Hematopoietic multipotent progenitor cell treated with erythropoietin and hydrocortisone succinate and interleukin-3 and kit ligand, for 15 days (in vitro differentiated cells): ENCODE measurements at regions not wholly inside any gene's neighbourhood (a gene's known extent, or its start where the extent isn't known, plus 50 kb on each side); places are given as distances from the start of the nearest gene placed in this dataset.
"Not testable (repeated sequence)": the region's sequence is repeated elsewhere in the genome, so short reads cannot be mapped to it uniquely, and the experiment has no call there.

ENCODE experiments used
- DNase-seq: peaks from one replicate; pipeline ENCODE4 v3.0.0-alpha.2; 2015; ENCODE audit warnings: low spot score

DNA sequence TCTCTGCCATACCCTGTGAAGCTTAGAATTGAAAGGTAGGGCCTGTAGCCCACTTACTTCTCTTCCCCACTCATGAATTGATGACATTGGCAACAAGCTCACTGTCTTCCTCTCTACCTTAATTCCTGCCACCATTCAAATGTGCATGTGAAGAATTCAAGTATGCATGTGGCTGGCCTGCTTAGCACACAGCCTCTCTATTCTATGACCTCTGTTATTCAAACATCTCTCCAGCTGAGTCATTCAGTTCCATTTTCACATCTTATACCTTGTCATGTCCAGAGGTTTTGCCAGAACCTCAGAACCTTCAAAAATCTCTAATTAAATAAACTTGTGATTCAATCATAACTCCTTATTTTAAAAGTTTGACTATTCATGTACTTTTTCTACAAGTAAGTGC, 114.7 kb upstream of the MAN2A1 start:
- no peak for DNase-seq

DNA sequence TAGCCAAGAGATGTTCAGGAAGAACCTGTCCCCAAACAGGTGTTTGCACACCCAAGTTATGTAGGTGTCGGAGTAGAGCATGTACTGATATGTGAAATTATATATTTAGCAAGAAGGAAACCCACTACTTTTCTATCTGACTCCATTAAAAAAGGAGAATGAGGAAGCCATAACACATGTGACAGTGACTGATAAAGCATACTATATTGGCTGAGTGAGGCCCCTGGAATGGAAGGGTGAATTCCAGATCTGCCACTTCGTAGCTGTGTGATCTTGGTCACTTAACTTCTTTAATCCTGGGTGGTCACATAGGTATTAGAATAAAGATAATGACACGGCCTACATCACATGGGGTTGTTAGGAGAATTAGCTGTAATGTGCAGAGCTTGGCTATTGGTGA, 116.0 kb upstream of the MAN2A1 start:
- no peak for DNase-seq

DNA sequence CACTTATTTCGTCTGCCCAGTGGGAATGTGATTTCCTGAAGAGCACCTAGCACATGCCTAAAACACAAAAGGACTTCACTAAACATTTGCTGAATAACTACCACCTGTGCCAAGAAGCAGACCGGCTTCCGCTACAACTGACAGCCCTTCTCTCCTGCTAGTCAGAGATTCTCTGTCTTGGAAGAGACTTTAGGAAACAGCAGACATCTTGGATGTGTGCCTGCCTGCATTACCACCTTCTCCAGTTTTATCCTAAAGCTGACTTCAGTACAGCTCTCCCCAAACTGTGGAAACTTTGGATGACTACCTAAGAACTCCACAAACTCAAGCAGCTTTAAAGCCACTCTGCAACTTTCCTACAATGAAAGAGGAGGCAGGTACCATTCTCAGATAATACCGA, 116.5 kb upstream of the MAN2A1 start:
- no peak for DNase-seq

DNA sequence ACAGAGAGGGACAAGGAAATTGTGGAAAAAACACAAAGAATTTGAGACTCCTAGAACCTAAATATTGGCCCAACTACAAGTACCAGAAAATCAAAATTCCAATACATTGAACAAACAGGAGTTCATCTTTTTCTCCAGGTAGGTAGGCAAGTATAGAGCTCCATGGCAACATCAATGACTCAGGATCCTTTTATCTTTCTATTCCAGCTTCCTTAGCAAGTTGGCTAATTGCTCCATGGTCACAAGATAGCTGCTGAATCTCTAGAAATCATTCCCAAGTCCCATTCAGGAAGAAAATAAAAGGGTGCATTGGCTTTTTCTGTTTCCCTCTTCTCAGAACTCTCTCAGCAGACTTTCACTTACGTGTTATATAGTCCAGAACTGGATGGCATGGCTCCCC, 117.9 kb upstream of the MAN2A1 start:
- no peak for DNase-seq

DNA sequence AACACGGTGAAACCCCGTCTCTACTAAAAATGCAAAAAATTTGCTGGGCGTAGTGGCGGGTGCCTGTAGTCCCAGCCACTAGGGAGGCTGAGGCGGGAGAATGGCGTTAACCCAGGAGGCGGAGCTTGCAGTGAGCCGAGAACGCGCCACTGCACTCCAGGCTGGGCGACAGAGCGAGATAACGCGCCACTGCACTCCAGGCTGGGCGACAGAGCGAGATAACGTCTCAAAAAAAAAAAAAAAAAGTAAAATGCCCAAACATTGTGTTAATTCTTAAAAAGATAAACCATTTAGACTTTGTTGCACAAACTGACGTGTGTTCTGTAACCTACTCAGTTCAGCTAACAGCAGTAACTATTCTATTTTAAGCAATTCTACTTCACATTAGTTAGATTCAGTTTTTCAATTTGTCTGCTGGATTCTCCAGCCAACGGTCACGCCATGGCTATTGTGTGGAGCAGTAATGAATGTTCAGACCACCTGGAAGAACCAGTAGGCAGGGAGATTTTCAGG, 119.3 kb upstream of the MAN2A1 start:
- DNase-seq, result no peak

DNA sequence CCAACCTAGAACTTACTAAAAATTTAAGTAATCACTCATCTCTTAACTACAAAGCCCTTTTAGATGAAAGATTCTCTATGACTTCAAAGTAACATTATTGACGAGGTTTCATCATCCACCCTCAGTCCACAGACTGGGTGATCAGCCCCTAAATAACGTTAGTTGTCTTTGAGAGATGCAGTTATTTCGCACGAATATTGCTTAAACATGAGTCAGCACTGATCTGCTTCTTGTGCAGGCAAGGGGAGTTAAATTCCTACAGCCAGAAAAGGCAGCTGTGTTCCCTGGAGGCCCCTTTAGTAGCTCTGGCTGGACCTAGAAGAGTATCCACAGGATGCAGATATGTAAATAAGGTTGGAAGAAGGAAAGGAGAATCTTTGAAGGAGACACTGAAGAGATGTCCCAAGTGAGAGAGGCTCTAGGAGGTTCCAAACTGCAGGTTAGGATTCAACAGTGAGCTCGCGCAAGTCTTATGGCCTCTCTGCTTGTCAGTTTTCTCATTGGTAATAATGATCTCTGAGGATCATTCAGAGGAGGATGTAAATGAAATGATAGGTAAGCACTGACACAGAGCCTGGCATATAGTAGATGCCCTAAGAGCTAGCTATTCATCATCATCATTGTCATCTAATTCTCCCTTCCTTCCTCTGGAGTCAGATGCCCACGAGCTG, 122.2 kb upstream of the MAN2A1 start:
- no peak for DNase-seq

DNA sequence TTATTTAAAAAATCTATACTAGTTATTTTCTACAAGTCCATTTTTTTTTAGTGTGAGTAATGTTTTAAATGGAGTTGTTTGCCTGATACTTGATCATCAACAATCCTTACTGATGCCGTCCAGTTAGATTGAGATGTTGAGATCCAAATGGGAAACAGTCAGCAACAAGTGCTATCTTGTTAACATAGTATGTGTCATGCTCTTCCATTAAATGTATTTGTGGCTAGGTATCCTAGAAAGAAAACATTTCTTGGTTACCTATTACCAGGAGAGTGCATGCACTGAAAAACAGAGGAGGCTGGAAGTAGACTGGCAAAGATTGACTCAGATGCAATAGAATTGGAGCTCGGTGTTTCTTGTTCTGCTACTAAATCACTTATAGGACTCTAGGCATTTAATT, 123.4 kb upstream of the MAN2A1 start:
- DNase-seq, result no peak

DNA sequence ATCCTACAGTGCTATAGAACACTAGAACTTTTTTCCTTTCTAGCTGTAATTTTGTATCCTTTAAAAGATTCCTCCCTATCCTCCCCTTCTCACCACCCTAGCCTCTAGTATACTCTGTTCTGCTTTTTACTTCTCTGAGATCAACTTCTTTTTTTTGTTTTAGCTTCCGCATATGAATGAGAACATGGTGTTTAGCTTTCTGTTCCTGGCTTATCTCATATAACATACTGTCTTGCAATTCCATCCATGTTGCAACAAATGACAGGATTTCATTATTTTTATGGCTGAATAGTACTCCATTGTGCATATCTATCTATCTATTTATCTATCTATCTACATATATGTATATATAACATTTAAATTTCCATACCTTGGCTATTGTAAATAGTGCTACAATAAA, 126.0 kb upstream of the MAN2A1 start:
- DNase-seq, result no peak

DNA sequence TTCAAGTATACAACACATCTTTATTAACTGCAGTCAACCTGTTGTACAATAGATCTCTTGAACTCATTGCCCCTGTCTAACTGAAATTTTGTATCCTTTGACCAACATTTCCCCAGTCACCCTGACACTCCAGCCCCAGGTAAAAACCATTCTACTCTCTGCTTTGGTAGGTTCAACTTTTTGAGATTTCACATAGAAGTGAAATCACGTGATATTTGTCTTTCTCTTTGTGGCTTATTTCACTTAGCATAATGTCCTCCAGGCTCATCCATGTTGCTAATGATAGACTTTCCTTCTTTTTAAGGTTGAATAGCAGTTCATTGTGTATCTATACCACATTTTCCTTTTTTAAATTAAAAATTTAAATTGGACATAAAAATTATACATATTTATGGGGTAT, 126.5 kb upstream of the MAN2A1 start:
- DNase-seq, result no peak

DNA sequence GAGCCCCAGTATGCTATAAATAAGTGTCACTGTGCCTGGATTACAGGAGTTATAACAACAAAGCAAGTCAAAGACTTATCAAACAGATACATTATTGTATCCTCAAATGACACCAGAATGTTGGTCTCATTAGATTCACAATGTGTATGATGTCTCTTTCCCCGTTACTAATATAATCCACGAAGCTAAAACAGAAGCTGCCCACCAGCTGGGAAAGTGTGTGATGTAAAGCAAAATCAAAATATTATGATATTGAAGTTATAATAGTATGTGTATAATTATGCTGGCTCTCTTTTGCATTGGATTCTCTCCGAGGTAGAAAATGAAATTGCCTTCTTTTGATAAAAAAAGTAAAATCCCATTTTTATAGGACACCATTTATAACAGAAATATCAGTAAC, 127.3 kb upstream of the MAN2A1 start:
- no peak for DNase-seq

DNA sequence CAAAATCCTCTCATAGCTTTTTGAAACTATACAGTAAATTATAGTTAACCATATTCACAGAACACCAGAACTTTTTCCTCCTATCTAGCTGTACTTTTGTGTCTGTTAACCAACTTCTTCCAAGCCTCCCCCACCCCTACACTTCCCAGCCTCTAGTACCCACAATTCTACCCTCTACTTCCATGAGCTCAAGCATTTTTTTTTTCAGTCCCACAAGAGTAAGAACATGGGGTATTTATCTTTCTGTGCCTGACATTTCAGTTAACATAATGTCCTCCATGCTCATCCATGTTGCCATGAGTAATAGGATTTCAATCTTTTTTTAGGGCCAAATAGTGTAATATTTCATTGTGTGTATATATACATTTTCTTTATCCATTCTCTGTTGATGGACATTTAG, 128.3 kb upstream of the MAN2A1 start:
- DNase-seq, result no peak

DNA sequence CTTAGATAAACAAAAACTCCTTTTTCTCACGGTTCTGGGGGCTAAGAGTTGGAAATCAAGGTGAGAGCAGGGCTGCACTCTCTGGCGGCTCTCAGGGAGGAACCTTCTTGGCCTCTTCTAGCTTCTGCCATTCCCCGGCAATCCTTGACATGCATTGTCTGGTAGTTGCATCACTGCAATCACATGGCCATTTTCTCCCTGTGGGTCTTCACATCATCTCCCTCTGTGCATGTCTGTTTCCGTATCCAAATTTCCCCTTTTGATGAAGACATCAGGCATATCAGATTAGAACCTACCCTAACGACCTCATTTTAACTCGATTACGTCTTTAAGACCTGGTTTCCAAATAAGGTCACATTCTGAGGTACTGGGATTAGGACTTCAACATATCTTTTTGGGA, 129.2 kb upstream of the MAN2A1 start:
- DNase-seq, result no peak

DNA sequence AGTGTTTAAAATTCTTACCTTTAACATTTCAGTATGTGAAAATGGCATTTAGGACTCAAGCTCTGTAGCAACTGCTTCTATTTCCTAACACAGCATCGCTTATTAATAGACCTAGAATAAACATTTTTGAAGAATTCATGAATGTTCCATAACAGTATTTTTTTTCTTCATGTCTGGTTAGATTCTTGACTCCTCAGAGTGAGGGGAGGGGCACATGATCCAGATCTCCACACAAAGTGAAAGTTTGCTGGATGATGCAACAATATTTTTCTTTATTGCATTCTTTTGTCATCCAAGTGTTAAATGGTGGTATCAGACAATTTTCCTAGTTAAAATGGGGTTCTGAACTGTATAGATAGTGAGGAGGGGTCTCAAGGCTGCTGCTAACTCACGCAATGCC, 130.8 kb upstream of the MAN2A1 start:
- DNase-seq, result no peak

DNA sequence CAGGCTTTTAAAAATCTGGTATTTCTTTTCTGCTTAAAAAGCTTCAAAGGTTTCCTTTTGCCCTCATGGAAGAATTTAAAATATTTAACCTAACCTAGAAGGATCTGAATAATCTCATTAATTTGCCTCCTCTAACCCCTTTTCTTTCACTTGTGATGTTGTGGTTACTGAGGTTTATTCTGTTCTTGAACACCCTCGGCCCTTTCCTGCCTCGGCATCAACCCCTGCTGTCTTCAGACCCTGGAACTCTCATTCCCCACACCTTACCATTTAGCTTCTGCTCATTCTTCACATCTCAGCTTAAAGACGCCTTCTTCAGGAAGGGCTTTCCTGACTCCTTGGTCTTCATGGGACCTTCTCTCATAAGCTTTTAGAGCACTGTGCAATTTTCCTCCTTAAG, 131.4 kb upstream of the MAN2A1 start:
- DNase-seq, result no peak

DNA sequence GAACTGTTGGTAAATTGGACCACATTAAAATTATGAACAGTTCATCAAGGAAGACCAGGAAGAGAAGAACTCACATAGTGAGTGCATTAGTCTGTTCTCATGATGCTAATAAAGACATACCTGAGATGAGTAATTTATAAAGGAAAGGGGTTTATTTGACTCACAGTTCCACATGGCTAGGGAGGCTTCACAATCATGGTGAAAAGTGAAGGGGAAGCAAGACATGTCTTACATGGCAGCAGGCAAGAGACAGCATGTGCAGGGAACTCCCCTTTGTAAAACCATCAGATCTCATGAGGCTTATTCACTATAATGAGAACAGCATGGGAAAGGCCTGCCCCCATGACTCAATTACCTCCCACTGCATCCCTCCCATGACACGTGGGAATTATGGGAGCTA, 135.9 kb upstream of the MAN2A1 start:
- no peak for DNase-seq

DNA sequence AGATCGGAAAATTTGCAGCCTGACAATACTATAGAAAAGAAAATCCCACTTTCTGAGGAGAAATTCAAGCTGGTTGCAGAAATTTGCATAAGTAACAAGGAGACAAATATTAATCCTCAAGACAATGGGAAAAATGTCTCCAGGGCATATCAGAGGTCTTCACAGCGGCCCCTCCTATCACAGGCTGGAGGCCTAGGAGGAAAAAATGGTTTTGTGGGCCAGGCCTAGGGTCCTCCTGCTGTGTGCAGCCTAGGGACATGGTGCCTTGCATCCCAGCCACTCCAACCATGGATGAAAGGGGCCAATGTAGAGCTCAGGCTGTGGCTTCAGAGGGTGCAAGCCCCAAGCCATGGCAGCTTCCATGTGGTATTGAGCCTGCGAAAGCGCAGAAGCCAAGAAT, 138.5 kb upstream of the MAN2A1 start:
- not testable (repeated sequence) for DNase-seq

DNA sequence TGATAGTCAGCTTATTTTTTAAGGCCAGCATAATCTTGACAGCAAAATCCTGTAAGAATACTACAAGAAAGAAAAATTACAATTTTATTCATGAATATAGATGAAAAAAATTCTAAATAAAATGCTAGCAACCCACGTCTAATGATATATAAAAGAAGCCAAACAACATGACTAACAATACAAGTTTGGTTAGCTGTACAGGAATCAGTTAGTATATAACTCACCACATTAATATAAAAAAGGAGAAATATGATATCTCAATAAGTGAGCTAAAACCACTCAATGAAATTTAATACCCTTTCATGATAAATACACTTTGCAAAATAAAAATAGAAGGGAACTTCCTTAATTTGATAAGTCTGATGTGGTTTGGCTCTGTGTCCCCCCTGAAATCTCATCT, 139.7 kb upstream of the MAN2A1 start:
- no peak for DNase-seq

DNA sequence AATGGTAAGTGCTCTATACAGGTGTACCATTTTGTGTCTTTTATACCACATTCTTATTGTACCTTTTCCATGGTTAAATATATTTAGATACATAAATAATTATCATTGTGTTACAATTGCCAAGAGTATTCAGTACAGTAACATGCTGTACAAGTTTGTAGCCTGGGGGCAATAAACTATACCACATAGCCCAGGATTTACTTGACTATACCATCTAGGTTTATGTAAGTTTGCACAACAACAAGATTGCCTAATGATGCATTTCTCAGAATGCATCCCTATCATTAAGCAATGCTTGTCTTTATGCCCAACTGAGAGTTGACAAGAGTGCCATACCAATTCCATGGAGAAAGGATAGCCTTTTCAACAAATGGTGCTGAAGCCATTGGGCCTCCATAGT, 136.7 kb upstream of the PJA2 start:
- DNase-seq, result no peak

DNA sequence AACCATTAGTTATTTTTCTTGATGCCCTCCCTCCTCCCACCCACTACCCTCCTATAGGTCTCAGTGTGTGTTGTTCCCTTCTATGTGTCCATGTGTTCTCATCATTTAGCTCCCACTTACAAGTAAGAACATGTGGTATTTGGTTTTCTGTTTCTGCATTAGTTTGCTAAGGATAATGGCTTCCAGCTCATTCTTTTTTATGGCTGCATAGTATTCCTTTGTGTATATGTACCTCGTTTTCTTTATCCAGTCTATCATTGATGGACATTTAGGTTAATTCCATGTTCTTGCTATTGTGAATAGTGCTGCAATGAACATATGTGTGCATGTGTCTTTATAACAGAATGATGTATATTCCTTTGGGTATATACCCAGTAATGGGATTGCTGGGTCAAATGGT, 135.1 kb upstream of the PJA2 start:
- not testable (repeated sequence) for DNase-seq

DNA sequence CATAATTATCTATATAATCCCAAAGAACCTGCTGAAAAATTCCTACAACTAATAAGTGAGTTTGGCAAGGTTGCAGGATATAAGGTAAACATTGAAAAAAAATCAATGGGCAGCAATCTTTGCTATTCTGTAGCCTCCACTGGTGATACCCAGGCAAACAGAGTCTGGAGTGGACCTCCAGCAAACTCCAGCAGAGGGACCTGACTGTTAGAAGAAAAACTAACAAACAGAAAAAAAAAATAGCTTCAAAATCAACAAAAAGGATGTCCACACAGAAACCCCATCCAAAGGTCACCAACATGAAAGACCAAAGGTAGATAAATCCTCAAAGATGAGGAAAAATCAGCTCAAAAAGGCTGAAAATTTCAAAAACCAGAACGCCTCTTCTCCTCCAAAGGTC, 128.9 kb upstream of the PJA2 start:
- not testable (repeated sequence) for DNase-seq

DNA sequence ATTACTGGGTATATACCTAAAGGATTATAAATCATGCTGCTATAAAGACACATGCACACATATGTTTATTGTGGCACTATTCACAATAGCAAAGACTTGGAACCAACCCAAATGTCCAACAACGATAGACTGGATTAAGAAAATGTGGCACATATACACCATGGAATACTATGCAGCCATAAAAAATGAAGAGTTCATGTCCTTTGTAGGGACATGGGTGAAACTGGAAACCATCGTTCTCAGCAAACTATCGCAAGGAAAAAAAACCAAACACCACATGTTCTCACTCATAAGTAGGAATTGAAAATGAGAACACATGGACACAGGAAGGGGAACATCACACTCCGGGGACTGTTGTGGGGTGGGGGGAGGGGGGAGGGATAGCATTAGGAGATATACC, 125.3 kb upstream of the PJA2 start:
- DNase-seq, result not testable (repeated sequence)

DNA sequence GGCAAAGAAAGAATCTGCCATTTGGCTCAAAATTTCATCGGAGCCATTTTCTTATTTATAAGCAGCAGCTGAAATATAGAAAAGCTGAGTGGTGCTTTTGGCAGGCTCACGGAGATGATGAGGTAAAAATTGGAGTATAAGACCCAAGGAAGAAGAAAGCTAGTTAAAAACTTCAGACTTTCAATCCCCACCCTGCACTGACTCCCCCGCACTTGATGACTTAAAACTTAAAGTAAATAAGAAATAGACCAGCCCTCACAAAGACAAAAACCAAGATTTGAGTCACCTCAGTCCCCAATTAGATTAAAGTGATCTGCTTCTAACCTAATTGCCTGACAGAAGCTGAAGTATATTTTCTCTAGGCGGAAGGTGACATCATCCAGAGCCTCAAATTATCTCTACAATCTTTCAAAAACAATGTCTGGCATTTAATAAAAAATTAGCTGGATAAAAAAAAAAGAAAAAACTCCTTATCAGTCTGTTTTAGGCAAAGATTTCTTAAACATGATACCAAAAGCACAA, 124.0 kb upstream of the PJA2 start:
- DNase-seq, result no peak

DNA sequence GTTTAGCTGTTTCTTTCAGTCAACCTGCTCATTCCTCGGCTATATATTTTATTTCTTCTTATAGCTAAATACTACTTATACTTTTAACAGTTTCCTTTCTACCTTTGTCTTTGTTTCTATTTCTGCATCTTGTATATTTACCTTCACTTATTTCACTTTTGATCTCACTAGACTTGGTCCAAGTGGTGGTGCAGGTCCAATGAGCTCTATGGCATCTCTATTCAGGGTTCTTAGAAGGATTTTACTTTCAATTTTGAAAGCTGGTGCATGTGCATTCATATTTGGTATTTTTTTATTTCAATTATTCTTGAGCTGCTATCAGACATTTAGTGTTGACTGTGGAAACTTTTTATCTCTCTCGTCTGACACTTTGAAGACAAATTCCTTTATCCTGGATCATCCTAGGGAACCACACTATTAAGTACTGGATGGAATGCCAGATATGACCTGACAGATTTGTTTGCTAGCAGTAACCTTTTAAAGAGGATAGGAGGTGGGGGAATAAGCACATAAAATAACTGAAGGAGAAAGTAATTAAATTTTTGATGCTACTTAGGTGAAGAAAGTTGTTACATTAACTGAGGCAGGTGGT, 123.1 kb upstream of the PJA2 start:
- DNase-seq, result no peak

DNA sequence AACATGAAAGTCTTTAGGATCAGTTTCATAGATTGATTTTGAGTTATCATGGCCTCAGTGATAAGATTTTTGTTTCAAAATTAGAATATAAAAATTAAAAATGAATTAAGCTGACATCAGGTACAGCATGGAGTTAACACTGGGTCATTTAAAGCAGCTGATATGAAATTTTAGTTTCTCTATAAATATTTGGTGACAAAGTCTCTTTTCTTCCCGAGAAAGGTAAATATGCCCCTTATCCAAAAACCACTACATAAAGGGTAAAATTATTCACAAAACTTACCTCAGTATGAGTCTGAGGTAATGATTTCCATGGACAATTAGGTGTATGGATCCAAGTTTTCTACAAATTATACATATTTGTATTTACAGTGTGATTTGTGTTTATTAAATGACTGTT, 121.5 kb upstream of the PJA2 start:
- no peak for DNase-seq
